Breast epithelium (tissue), 4 donors: ENCODE measurements at regions not wholly inside any gene's neighbourhood (a gene's known extent, or its start where the extent isn't known, plus 50 kb on each side); places are given as distances from the start of the nearest gene placed in this dataset.

Experiments used
- DNase-seq, 2 donors: peaks; one replicate each; pipeline ENCODE4 v3.0.0-alpha.2; 2019; ENCODE audit warnings: low spot score in 2 of 2
- H3K27ac ChIP-seq, 2 donors: fragments of 200-600 bp; sonication (generic) in 1 of 2; one replicate each; pipeline ENCODE4 v1.5.1; 2016 to 2019; ENCODE audit warnings: mild to moderate bottlenecking in 1 of 2
- H3K27me3 ChIP-seq, 2 donors: fragments of 200-600 bp; sonication (generic) in 1 of 2; one replicate each; pipeline versions ENCODE4 v1.5.1 to v1.6.0; 2017 to 2019; ENCODE audit warnings: control low read depth in 1 of 2, mild to moderate bottlenecking in 1 of 2
- H3K36me3 ChIP-seq: fragments of 200-600 bp; one replicate; pipeline ENCODE4 v1.5.1; 2019
- H3K4me1 ChIP-seq, 2 donors: fragments of 200-600 bp; sonication (generic); one replicate each; pipeline ENCODE4 v1.5.1; 2016 to 2019; ENCODE audit warnings: control low read depth in 1 of 2
- H3K4me3 ChIP-seq, 3 donors: fragments of 200-600 bp; sonication (generic); 1 replicate in 2 of 3; 2 replicates in 1 of 3; pipeline ENCODE4 v1.5.1; 2016 to 2019; ENCODE audit warnings: mild to moderate bottlenecking in 3 of 3, moderate library complexity in 2 of 3
- H3K9me3 ChIP-seq, 2 donors: fragments of 200-600 bp; sonication (generic) in 1 of 2; one replicate each; pipeline ENCODE4 v1.5.1; 2016 to 2019; ENCODE audit warnings: control low read depth in 1 of 2
- POLR2A ChIP-seq: fragments of 450-650 bp; IDR thresholded peaks from one replicate; pipeline ENCODE4 v1.6.1; 2016; ENCODE audit warnings: antibody characterized with exemption, mild to moderate bottlenecking, moderate library complexity
- POLR2AphosphoS5 ChIP-seq, 3 donors: sonication (generic); formaldehyde crosslinking; IDR thresholded peaks; one replicate each; pipeline ENCODE4 v1.6.1; 2017; ENCODE audit warnings: antibody characterized with exemption in 3 of 3
- intact Hi-C: fragments of 100-400 bp; cut with DNase I; formaldehyde crosslinking; loops from one replicate; pipeline ENCODE4 v1.15.1; 2023; ENCODE audit warnings: low total_unique reads
- TF ChIP-seq, protein P1 (sequence below), 3 donors: fragments of 450-650 bp; IDR thresholded peaks; one replicate each; pipeline ENCODE4 v1.5.1; 2016 to 2017; ENCODE audit warnings: antibody characterized with exemption in 3 of 3, mild to moderate bottlenecking in 3 of 3, moderate library complexity in 3 of 3

GRCh38 chr5:153157156-153157555, 333.3 kb upstream of the GRIA1 start:
- H3K36me3 ChIP-seq: no peaks in the 10 kb centered on the region
- TF ChIP-seq, protein P1, sequence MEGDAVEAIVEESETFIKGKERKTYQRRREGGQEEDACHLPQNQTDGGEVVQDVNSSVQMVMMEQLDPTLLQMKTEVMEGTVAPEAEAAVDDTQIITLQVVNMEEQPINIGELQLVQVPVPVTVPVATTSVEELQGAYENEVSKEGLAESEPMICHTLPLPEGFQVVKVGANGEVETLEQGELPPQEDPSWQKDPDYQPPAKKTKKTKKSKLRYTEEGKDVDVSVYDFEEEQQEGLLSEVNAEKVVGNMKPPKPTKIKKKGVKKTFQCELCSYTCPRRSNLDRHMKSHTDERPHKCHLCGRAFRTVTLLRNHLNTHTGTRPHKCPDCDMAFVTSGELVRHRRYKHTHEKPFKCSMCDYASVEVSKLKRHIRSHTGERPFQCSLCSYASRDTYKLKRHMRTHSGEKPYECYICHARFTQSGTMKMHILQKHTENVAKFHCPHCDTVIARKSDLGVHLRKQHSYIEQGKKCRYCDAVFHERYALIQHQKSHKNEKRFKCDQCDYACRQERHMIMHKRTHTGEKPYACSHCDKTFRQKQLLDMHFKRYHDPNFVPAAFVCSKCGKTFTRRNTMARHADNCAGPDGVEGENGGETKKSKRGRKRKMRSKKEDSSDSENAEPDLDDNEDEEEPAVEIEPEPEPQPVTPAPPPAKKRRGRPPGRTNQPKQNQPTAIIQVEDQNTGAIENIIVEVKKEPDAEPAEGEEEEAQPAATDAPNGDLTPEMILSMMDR (IDR thresholded peaks at IDR 0.05): no peak
- TF ChIP-seq POLR2A (no peak), POLR2AphosphoS5 (IDR thresholded peaks at IDR 0.05) (no peak)

GRCh38 chr5:153158608-153159007, 331.9 kb upstream of the GRIA1 start:
- Histone ChIP-seq H3K27me3 (no peaks in the 10 kb centered on the region), H3K27ac (no peak overlapping the region), H3K9me3 (no peaks in the 10 kb centered on the region), H3K4me3 (no peak overlapping the region), H3K36me3 (no peaks in the 10 kb centered on the region), H3K4me1 (no peaks in the 10 kb centered on the region)
- intact Hi-C loops: no loop called here
- DNase-seq: no peak
- TF ChIP-seq, protein P1 (IDR thresholded peaks at IDR 0.05): no peak
- TF ChIP-seq POLR2A (no peak), POLR2AphosphoS5 (IDR thresholded peaks at IDR 0.05) (no peak)

More at GRCh38 chr5:153157156-153157555, 333.3 kb upstream of the GRIA1 start:
- intact Hi-C loops: no loop called here
- H3K27ac ChIP-seq: no peak overlapping the region
- no peak overlapping the region for H3K4me3 ChIP-seq
- H3K9me3 ChIP-seq: no peaks in the 10 kb centered on the region
- DNase-seq: no peak
- no peaks in the 10 kb centered on the region for H3K4me1 ChIP-seq
- H3K27me3 ChIP-seq: no peaks in the 10 kb centered on the region

GRCh38 chr5:153159616-153160015, 330.9 kb upstream of the GRIA1 start:
- Histone ChIP-seq H3K4me3 (no peak overlapping the region), H3K27me3 (no peaks in the 10 kb centered on the region), H3K4me1 (no peaks in the 10 kb centered on the region), H3K36me3 (no peaks in the 10 kb centered on the region), H3K9me3 (no peaks in the 10 kb centered on the region), H3K27ac (no peak overlapping the region)
- DNase-seq: no peak
- intact Hi-C loops: no loop called here
- TF ChIP-seq, protein P1 (IDR thresholded peaks at IDR 0.05): no peak
- TF ChIP-seq POLR2AphosphoS5 (IDR thresholded peaks at IDR 0.05) (no peak), POLR2A (no peak)

- Histone ChIP-seq H3K9me3 (no peaks in the 10 kb centered on the region), H3K4me3 (no peak overlapping the region), H3K27me3 (no peaks in the 10 kb centered on the region), H3K36me3 (no peaks in the 10 kb centered on the region), H3K4me1 (no peaks in the 10 kb centered on the region), H3K27ac (no peak overlapping the region)
- no peak for DNase-seq
- TF ChIP-seq, protein P1 (IDR thresholded peaks at IDR 0.05): no peak
- TF ChIP-seq POLR2A (no peak), POLR2AphosphoS5 (IDR thresholded peaks at IDR 0.05) (no peak)
- intact Hi-C loops: no loop called here
These were observed 322.2 kb upstream of the GRIA1 start for GRCh38 chr5:153168241-153168640.

DNA sequence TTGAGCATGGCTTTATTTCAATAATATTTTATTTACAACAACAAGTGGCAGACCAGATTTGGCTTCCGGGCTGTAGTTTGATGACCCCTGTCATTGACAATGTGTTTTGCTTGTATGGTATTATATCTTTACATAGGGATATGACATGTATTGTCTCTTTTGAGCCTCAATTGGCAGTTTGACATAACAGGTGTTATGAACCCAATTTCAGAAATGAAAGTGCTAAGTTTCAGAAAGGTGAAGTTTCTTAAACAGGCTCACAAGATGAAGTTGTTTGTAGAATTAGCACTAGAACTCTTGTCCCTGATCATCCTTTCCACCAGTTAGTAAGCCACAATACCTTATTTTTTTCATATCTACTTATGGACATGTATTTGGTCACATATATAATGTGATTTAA, 303.0 kb upstream of the GRIA1 start:
- Histone ChIP-seq H3K27me3 (no peaks in the 10 kb centered on the region), H3K27ac (no peak overlapping the region), H3K36me3 (no peaks in the 10 kb centered on the region), H3K9me3 (no peaks in the 10 kb centered on the region), H3K4me1 (no peaks in the 10 kb centered on the region), H3K4me3 (no peak overlapping the region)
- intact Hi-C loops: no loop called here
- no peak for TF ChIP-seq POLR2A
- TF ChIP-seq, protein P1 (IDR thresholded peaks at IDR 0.05): no peak
- TF ChIP-seq POLR2AphosphoS5 (IDR thresholded peaks at IDR 0.05): no peak
- no peak for DNase-seq
